WTC11 (cell line): ENCODE measurements at regions not wholly inside any gene's neighbourhood (a gene's known extent, or its start where the extent isn't known, plus 50 kb on each side); places are given as distances from the start of the nearest gene placed in this dataset.

Experiments used
- ATAC-seq: fragments of 200-7000 bp; cut with Tn5 transposase; 2 replicates; pipeline ENCODE4 v1.10.0; 2021; ENCODE audit warnings: mild to moderate bottlenecking, moderate library complexity
- CTCF ChIA-PET: fragments of 300-600 bp; sonication (Branson Sonifier 250); formaldehyde crosslinking; loops from one replicate; lab custom pipeline; 2021; ENCODE audit warnings: antibody characterized with exemption; lab: Charles Lee
- POLR2A ChIA-PET: fragments of 350-600 bp; sonication (Branson Sonifier 250); formaldehyde crosslinking; loops from one replicate; lab custom pipeline; 2021; ENCODE audit warnings: antibody characterized with exemption; lab: Charles Lee
- DNase-seq: peaks from one replicate; pipeline ENCODE4 v3.0.0; 2021; ENCODE audit warnings: low spot score
- H3K27ac Mint-ChIP-seq: 2 replicates; pipeline ENCODE4 v1.8.0; 2021; ENCODE audit warnings: mixed read lengths
- H3K27me3 Mint-ChIP-seq: 2 replicates; pipeline ENCODE4 v1.8.0; 2021; ENCODE audit warnings: low read depth, mild to moderate bottlenecking, moderate library complexity, mixed read lengths
- H3K36me3 Mint-ChIP-seq: 2 replicates; pipeline ENCODE4 v1.8.0; 2021; ENCODE audit warnings: mixed read lengths
- H3K4me1 Mint-ChIP-seq: 2 replicates; pipeline ENCODE4 v1.8.0; 2022; ENCODE audit warnings: mixed read lengths
- H3K4me3 Mint-ChIP-seq: 2 replicates; pipeline ENCODE4 v1.8.0; 2021; ENCODE audit warnings: mild to moderate bottlenecking, moderate library complexity, mixed read lengths
- H3K9me3 Mint-ChIP-seq: 2 replicates; pipeline ENCODE4 v1.8.0; 2021; ENCODE audit warnings: mixed read lengths
- CBFB ChIP-seq: sonication (generic); formaldehyde crosslinking; IDR thresholded peaks from 2 replicates; pipeline ENCODE4 v1.8.1; 2022; ENCODE audit warnings: mild to moderate bottlenecking, low read depth, missing genetic modification reagents
- CREM ChIP-seq: sonication (generic); formaldehyde crosslinking; IDR thresholded peaks from 2 replicates; pipeline ENCODE4 v1.8.1; 2022; ENCODE audit warnings: mild to moderate bottlenecking, missing genetic modification reagents, moderate library complexity
- NFE2L1 ChIP-seq: sonication (generic); formaldehyde crosslinking; IDR thresholded peaks from 2 replicates; pipeline ENCODE4 v1.8.1; 2023; ENCODE audit warnings: missing genetic modification reagents
- NR3C1 ChIP-seq: sonication (generic); formaldehyde crosslinking; conservative IDR thresholded peaks from 2 replicates; pipeline ENCODE4 v1.8.1; 2023; ENCODE audit warnings: low read depth, mild to moderate bottlenecking, missing genetic modification reagents
- SMAD3 ChIP-seq: sonication (generic); formaldehyde crosslinking; IDR thresholded peaks from 2 replicates; pipeline ENCODE4 v1.8.0; 2022; ENCODE audit warnings: missing genetic modification reagents, mild to moderate bottlenecking, borderline replicate concordance
- SOX15 ChIP-seq: fragments of 250-450 bp; sonication (Bioruptor Pico); IDR thresholded peaks from 2 replicates; pipeline ENCODE4 v1.9.0; 2021; ENCODE audit warnings: mild to moderate bottlenecking
- SP1 ChIP-seq: sonication (generic); formaldehyde crosslinking; conservative IDR thresholded peaks from 2 replicates; pipeline ENCODE4 v1.8.1; 2022; ENCODE audit warnings: missing genetic modification reagents
- TCF7 ChIP-seq: sonication (generic); formaldehyde crosslinking; IDR thresholded peaks from 2 replicates; pipeline ENCODE4 v1.8.0; 2022; ENCODE audit warnings: mild to moderate bottlenecking, low read depth, missing genetic modification reagents, moderate library complexity
- ZNF263 ChIP-seq: sonication (generic); formaldehyde crosslinking; IDR thresholded peaks from 2 replicates; pipeline ENCODE4 v1.8.1; 2022; ENCODE audit warnings: low read depth, mild to moderate bottlenecking, moderate library complexity, missing genetic modification reagents
- ZNF416 ChIP-seq: fragments of 250-450 bp; sonication (Bioruptor Pico); IDR thresholded peaks from 2 replicates; pipeline ENCODE4 v1.9.0; 2021; ENCODE audit warnings: mild to moderate bottlenecking, inconsistent platforms
- TF ChIP-seq, protein P1 (sequence below): sonication (generic); formaldehyde crosslinking; conservative IDR thresholded peaks from 2 replicates; pipeline ENCODE4 v1.8.1; 2022; ENCODE audit warnings: mild to moderate bottlenecking, missing genetic modification reagents
- TF ChIP-seq, protein P2 (sequence below): sonication (generic); formaldehyde crosslinking; IDR thresholded peaks from 2 replicates; pipeline ENCODE4 v1.8.1; 2023; ENCODE audit warnings: mild to moderate bottlenecking, missing genetic modification reagents
- TF ChIP-seq, protein P3 (sequence below): sonication (generic); formaldehyde crosslinking; IDR thresholded peaks from 2 replicates; pipeline ENCODE4 v1.8.1; 2023; ENCODE audit warnings: mild to moderate bottlenecking, moderate library complexity, missing genetic modification reagents
- TF ChIP-seq, protein P4 (sequence below): sonication (generic); formaldehyde crosslinking; IDR thresholded peaks from 2 replicates; pipeline ENCODE4 v1.8.1; 2022; ENCODE audit warnings: mild to moderate bottlenecking, moderate library complexity, missing genetic modification reagents
- TF ChIP-seq, protein P5 (sequence below): fragments of 250-450 bp; sonication (Bioruptor Pico); IDR thresholded peaks from 2 replicates; pipeline ENCODE4 v2.1.2; 2022; ENCODE audit warnings: mild to moderate bottlenecking, moderate library complexity
- TF ChIP-seq, protein P6 (sequence below): sonication (generic); formaldehyde crosslinking; IDR thresholded peaks from 2 replicates; pipeline ENCODE4 v1.8.0; 2023; ENCODE audit warnings: missing genetic modification reagents
- TF ChIP-seq, protein P7 (sequence below): sonication (generic); formaldehyde crosslinking; IDR thresholded peaks from 2 replicates; pipeline ENCODE4 v1.8.1; 2022; ENCODE audit warnings: low read depth, missing genetic modification reagents, borderline replicate concordance
- TF ChIP-seq, protein P8 (sequence below): sonication (generic); formaldehyde crosslinking; IDR thresholded peaks from 2 replicates; pipeline ENCODE4 v1.8.0; 2022; ENCODE audit warnings: mild to moderate bottlenecking, missing genetic modification reagents
- TF ChIP-seq, protein P9 (sequence below): sonication (generic); formaldehyde crosslinking; IDR thresholded peaks from 2 replicates; pipeline ENCODE4 v1.8.0; 2022; ENCODE audit warnings: mild to moderate bottlenecking, missing genetic modification reagents
- TF ChIP-seq, protein P10 (sequence below): sonication (generic); formaldehyde crosslinking; IDR thresholded peaks from 2 replicates; pipeline ENCODE4 v1.8.1; 2022; ENCODE audit warnings: mild to moderate bottlenecking, missing genetic modification reagents, moderate library complexity, borderline replicate concordance

DNA sequence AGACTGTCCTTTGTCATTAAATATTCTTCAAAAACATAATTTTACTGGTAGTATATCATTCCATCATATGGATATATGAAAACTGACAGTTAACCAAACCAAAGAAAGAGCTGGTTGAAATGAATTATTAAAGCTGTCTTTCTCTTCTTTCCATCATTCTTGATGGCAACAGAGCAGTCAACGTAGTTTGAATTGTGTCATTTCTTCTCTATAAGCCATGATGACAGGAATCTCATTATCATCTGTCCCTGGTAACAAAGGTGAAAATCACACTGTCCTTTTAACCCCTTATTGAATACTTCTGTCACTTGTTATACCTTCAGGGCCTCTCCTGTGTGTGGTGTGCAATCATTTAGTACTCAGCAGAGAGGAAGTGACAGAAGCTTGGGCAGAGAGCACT, 197.0 kb upstream of the SLITRK2 start (continued):
- no peak for TF ChIP-seq NR3C1 (CRISPR knock-in tag)
- TF ChIP-seq, protein P1, sequence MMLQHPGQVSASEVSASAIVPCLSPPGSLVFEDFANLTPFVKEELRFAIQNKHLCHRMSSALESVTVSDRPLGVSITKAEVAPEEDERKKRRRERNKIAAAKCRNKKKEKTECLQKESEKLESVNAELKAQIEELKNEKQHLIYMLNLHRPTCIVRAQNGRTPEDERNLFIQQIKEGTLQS (CRISPR knock-in tag): no peak
- no peak for TF ChIP-seq ZNF416 (CRISPR knock-in tag)

DNA sequence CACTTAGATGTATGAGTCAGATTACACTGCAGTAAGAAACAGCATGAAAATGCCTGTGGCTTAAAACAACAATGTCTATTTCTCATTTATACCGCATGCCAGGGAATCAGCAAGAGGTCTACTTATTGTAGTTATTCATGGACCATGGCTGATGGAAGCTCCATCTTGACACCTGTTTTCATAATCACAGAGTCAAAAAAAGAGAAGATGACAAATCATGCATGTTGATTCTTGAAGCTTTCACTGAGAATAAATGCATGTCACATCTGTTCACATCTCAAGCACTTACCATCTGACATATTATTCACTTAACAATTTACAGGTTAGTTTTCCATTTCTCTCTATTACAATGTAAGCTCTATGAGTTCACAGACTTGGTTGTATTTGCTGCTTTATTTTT, 194.2 kb upstream of the SLITRK2 start:
- DNase-seq: no peak

More for the DNA sequence above, 194.2 kb upstream of the SLITRK2 start:
- Mint-ChIP-seq H3K27me3 (no peaks in the 10 kb centered on the region), H3K4me1 (no peaks in the 10 kb centered on the region), H3K9me3 (peaks cover 50% of the 10 kb centered on the region), H3K27ac (no peak overlapping the region), H3K4me3 (no peak overlapping the region), H3K36me3 (peaks cover 27% of the 10 kb centered on the region)
- CTCF ChIA-PET: no interaction called here
- TF ChIP-seq, protein P2, sequence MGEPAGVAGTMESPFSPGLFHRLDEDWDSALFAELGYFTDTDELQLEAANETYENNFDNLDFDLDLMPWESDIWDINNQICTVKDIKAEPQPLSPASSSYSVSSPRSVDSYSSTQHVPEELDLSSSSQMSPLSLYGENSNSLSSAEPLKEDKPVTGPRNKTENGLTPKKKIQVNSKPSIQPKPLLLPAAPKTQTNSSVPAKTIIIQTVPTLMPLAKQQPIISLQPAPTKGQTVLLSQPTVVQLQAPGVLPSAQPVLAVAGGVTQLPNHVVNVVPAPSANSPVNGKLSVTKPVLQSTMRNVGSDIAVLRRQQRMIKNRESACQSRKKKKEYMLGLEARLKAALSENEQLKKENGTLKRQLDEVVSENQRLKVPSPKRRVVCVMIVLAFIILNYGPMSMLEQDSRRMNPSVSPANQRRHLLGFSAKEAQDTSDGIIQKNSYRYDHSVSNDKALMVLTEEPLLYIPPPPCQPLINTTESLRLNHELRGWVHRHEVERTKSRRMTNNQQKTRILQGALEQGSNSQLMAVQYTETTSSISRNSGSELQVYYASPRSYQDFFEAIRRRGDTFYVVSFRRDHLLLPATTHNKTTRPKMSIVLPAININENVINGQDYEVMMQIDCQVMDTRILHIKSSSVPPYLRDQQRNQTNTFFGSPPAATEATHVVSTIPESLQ (CRISPR knock-in tag): no peak
- TF ChIP-seq SOX15 (CRISPR knock-in tag): no peak
- no peak for TF ChIP-seq ZNF263 (CRISPR knock-in tag)
- TF ChIP-seq, protein P3, sequence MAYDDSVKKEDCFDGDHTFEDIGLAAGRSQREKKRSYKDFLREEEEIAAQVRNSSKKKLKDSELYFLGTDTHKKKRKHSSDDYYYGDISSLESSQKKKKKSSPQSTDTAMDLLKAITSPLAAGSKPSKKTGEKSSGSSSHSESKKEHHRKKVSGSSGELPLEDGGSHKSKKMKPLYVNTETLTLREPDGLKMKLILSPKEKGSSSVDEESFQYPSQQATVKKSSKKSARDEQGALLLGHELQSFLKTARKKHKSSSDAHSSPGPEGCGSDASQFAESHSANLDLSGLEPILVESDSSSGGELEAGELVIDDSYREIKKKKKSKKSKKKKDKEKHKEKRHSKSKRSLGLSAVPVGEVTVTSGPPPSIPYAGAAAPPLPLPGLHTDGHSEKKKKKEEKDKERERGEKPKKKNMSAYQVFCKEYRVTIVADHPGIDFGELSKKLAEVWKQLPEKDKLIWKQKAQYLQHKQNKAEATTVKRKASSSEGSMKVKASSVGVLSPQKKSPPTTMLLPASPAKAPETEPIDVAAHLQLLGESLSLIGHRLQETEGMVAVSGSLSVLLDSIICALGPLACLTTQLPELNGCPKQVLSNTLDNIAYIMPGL: no peak
- TF ChIP-seq, protein P4, sequence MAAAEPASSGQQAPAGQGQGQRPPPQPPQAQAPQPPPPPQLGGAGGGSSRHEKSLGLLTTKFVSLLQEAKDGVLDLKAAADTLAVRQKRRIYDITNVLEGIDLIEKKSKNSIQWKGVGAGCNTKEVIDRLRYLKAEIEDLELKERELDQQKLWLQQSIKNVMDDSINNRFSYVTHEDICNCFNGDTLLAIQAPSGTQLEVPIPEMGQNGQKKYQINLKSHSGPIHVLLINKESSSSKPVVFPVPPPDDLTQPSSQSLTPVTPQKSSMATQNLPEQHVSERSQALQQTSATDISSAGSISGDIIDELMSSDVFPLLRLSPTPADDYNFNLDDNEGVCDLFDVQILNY (CRISPR knock-in tag): no peak
- TF ChIP-seq SP1: no peak
- TF ChIP-seq NFE2L1 (CRISPR knock-in tag): no peak
- TF ChIP-seq, protein P5, sequence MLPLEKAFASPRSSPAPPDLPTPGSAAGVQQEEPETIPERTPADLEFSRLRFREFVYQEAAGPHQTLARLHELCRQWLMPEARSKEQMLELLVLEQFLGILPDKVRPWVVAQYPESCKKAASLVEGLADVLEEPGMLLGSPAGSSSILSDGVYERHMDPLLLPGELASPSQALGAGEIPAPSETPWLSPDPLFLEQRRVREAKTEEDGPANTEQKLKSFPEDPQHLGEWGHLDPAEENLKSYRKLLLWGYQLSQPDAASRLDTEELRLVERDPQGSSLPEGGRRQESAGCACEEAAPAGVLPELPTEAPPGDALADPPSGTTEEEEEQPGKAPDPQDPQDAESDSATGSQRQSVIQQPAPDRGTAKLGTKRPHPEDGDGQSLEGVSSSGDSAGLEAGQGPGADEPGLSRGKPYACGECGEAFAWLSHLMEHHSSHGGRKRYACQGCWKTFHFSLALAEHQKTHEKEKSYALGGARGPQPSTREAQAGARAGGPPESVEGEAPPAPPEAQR: no peak
- TF ChIP-seq, protein P6, sequence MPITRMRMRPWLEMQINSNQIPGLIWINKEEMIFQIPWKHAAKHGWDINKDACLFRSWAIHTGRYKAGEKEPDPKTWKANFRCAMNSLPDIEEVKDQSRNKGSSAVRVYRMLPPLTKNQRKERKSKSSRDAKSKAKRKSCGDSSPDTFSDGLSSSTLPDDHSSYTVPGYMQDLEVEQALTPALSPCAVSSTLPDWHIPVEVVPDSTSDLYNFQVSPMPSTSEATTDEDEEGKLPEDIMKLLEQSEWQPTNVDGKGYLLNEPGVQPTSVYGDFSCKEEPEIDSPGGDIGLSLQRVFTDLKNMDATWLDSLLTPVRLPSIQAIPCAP: no peak
- no peak for TF ChIP-seq CBFB
- TF ChIP-seq, protein P7, sequence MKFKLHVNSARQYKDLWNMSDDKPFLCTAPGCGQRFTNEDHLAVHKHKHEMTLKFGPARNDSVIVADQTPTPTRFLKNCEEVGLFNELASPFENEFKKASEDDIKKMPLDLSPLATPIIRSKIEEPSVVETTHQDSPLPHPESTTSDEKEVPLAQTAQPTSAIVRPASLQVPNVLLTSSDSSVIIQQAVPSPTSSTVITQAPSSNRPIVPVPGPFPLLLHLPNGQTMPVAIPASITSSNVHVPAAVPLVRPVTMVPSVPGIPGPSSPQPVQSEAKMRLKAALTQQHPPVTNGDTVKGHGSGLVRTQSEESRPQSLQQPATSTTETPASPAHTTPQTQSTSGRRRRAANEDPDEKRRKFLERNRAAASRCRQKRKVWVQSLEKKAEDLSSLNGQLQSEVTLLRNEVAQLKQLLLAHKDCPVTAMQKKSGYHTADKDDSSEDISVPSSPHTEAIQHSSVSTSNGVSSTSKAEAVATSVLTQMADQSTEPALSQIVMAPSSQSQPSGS (CRISPR knock-in tag): no peak
- TF ChIP-seq, protein P8, sequence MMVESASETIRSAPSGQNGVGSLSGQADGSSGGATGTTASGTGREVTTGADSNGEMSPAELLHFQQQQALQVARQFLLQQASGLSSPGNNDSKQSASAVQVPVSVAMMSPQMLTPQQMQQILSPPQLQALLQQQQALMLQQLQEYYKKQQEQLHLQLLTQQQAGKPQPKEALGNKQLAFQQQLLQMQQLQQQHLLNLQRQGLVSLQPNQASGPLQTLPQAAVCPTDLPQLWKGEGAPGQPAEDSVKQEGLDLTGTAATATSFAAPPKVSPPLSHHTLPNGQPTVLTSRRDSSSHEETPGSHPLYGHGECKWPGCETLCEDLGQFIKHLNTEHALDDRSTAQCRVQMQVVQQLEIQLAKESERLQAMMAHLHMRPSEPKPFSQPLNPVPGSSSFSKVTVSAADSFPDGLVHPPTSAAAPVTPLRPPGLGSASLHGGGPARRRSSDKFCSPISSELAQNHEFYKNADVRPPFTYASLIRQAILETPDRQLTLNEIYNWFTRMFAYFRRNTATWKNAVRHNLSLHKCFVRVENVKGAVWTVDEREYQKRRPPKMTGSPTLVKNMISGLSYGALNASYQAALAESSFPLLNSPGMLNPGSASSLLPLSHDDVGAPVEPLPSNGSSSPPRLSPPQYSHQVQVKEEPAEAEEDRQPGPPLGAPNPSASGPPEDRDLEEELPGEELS: no peak
- no peak for TF ChIP-seq TCF7 (CRISPR knock-in tag)
- no peak for TF ChIP-seq SMAD3
- TF ChIP-seq, protein P9, sequence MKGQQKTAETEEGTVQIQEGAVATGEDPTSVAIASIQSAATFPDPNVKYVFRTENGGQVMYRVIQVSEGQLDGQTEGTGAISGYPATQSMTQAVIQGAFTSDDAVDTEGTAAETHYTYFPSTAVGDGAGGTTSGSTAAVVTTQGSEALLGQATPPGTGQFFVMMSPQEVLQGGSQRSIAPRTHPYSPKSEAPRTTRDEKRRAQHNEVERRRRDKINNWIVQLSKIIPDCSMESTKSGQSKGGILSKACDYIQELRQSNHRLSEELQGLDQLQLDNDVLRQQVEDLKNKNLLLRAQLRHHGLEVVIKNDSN (CRISPR knock-in tag): no peak
- TF ChIP-seq, protein P10, sequence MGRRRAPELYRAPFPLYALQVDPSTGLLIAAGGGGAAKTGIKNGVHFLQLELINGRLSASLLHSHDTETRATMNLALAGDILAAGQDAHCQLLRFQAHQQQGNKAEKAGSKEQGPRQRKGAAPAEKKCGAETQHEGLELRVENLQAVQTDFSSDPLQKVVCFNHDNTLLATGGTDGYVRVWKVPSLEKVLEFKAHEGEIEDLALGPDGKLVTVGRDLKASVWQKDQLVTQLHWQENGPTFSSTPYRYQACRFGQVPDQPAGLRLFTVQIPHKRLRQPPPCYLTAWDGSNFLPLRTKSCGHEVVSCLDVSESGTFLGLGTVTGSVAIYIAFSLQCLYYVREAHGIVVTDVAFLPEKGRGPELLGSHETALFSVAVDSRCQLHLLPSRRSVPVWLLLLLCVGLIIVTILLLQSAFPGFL (CRISPR knock-in tag): no peak
- no peak for TF ChIP-seq CREM (CRISPR knock-in tag)
- no peak for ATAC-seq
- POLR2A ChIA-PET: no interaction called here
